ENCODE measurements at regions not wholly inside any gene's neighbourhood (a gene's known extent, or its start where the extent isn't known, plus 50 kb on each side); places are given as distances from the start of the nearest gene placed in this dataset.
A peak's percentile ranks its signal among the peaks of the same experiment; 100 is the strongest.

DNA sequence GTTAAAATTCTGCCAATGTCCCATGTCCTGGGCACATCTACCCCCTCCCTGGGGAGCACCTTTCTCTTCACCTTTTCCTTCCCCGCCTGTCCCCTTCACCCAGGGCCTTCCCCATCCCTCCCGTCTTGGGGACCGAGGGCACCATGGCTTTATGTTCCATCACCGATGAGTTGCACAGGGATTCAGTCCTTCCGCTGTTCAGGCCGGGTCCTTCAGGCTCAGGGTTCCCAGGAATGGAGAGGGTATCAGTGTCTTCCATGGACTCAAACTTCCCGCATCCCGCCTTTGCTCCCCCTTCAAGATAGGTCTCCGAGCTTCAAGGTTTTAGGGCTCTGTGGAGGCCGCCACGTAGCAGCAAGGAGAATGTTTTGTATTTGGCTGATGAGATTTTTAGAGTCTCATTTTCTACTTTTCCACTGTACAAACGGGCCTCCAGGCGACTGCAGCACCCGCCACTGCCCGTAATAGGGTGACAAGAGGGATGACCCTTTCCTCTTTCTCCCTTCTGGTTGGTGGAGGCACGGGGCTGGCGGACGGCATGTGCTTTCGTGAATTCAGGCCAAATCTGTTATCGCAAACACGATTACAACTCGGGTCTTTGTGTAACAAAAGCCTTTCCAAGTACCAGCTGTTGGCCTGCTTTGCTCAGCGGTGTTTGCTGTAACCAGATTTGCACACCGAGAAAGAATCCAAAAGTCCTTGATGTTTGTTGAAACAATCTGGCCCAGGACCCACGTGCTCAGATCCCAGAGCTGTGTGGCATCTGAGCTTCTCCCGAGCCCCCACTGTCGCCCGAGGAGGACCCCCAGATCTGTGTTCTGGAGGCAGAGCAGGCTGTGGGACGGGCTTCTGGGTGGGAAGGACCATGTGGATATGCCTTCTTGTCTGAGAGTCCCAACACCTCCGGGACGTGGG is 236.3 kb downstream of the SEC14L1 start (continued):
- no peak for TF ChIP-seq DRAP1 (CRISPR knock-in tag; IDR thresholded peaks at IDR 0.05)
- 0 out of 2 replicates have a peak, but pooled peaks have one; percentile 29 for TF ChIP-seq ZSCAN31 (CRISPR knock-in tag; IDR thresholded peaks at IDR 0.05; ENCODE audit: low read depth)
- TF ChIP-seq TERF1 (CRISPR knock-in tag; IDR thresholded peaks at IDR 0.05): no peak
- no peak for TF ChIP-seq ZNF782 (CRISPR knock-in tag; IDR thresholded peaks at IDR 0.05; ENCODE audit: borderline replicate concordance)
- TF ChIP-seq, protein P1, sequence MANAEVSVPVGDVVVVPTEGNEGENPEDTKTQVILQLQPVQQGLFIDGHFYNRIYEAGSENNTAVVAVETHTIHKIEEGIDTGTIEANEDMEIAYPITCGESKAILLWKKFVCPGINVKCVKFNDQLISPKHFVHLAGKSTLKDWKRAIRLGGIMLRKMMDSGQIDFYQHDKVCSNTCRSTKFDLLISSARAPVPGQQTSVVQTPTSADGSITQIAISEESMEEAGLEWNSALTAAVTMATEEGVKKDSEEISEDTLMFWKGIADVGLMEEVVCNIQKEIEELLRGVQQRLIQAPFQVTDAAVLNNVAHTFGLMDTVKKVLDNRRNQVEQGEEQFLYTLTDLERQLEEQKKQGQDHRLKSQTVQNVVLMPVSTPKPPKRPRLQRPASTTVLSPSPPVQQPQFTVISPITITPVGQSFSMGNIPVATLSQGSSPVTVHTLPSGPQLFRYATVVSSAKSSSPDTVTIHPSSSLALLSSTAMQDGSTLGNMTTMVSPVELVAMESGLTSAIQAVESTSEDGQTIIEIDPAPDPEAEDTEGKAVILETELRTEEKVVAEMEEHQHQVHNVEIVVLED (CRISPR knock-in tag; IDR thresholded peaks at IDR 0.05; ENCODE audit: borderline replicate concordance): peak; percentile 30; the same call in 1 of the 2 replicates
- TF ChIP-seq YY1 (IDR thresholded peaks at IDR 0.05; ENCODE audit: insufficient read depth, insufficient replicate concordance, low read depth, low read length): no peak
- TF ChIP-seq ZNF282 (IDR thresholded peaks at IDR 0.05; ENCODE audit: partially characterized antibody): no peak
- no peak; the same call in 1 of the 2 replicates for TF ChIP-seq SP2 (CRISPR knock-in tag; IDR thresholded peaks at IDR 0.05)
- TF ChIP-seq ZNF530 (CRISPR knock-in tag; IDR thresholded peaks at IDR 0.05; ENCODE audit: low read depth): no peak
- no peak for TF ChIP-seq ZNF296 (CRISPR knock-in tag; conservative IDR thresholded peaks at IDR 0.05)
- no peak for TF ChIP-seq NAIF1 (CRISPR knock-in tag; IDR thresholded peaks at IDR 0.05; ENCODE audit: borderline replicate concordance)
- TF ChIP-seq ZNF121 (CRISPR knock-in tag; IDR thresholded peaks at IDR 0.05): 0 out of 2 replicates have a peak, but pooled peaks have one; percentile 23
- TF ChIP-seq, protein P2, sequence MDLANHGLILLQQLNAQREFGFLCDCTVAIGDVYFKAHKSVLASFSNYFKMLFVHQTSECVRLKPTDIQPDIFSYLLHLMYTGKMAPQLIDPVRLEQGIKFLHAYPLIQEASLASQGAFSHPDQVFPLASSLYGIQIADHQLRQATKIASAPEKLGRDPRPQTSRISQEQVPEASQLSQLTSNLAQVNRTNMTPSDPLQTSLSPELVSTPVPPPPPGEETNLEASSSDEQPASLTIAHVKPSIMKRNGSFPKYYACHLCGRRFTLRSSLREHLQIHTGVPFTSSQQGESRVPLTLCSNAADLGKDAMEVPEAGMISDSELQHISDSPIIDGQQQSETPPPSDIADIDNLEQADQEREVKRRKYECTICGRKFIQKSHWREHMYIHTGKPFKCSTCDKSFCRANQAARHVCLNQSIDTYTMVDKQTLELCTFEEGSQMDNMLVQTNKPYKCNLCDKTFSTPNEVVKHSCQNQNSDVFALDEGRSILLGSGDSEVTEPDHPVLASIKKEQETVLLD (CRISPR knock-in tag; IDR thresholded peaks at IDR 0.05; ENCODE audit: low read depth): no peak
- TF ChIP-seq, protein P3, sequence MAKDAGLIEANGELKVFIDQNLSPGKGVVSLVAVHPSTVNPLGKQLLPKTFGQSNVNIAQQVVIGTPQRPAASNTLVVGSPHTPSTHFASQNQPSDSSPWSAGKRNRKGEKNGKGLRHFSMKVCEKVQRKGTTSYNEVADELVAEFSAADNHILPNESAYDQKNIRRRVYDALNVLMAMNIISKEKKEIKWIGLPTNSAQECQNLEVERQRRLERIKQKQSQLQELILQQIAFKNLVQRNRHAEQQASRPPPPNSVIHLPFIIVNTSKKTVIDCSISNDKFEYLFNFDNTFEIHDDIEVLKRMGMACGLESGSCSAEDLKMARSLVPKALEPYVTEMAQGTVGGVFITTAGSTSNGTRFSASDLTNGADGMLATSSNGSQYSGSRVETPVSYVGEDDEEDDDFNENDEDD (CRISPR knock-in tag; IDR thresholded peaks at IDR 0.05; ENCODE audit: borderline replicate concordance): peak; percentile 70; the same call in 1 of the 2 replicates
- TF ChIP-seq, protein P4, sequence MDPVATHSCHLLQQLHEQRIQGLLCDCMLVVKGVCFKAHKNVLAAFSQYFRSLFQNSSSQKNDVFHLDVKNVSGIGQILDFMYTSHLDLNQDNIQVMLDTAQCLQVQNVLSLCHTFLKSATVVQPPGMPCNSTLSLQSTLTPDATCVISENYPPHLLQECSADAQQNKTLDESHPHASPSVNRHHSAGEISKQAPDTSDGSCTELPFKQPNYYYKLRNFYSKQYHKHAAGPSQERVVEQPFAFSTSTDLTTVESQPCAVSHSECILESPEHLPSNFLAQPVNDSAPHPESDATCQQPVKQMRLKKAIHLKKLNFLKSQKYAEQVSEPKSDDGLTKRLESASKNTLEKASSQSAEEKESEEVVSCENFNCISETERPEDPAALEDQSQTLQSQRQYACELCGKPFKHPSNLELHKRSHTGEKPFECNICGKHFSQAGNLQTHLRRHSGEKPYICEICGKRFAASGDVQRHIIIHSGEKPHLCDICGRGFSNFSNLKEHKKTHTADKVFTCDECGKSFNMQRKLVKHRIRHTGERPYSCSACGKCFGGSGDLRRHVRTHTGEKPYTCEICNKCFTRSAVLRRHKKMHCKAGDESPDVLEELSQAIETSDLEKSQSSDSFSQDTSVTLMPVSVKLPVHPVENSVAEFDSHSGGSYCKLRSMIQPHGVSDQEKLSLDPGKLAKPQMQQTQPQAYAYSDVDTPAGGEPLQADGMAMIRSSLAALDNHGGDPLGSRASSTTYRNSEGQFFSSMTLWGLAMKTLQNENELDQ (CRISPR knock-in tag; IDR thresholded peaks at IDR 0.05; ENCODE audit: borderline replicate concordance): no peak; the same call in 1 of the 2 replicates
- TF ChIP-seq, protein P5, sequence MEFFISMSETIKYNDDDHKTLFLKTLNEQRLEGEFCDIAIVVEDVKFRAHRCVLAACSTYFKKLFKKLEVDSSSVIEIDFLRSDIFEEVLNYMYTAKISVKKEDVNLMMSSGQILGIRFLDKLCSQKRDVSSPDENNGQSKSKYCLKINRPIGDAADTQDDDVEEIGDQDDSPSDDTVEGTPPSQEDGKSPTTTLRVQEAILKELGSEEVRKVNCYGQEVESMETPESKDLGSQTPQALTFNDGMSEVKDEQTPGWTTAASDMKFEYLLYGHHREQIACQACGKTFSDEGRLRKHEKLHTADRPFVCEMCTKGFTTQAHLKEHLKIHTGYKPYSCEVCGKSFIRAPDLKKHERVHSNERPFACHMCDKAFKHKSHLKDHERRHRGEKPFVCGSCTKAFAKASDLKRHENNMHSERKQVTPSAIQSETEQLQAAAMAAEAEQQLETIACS (CRISPR knock-in tag; IDR thresholded peaks at IDR 0.05): no peak
- peak; percentile 73 for TF ChIP-seq NCOA2 (CRISPR knock-in tag; IDR thresholded peaks at IDR 0.05)

Data from HepG2 (cell line).